Trophoblast cell (in vitro differentiated cells and primary cell): ENCODE measurements at regions not wholly inside any gene's neighbourhood (a gene's known extent, or its start where the extent isn't known, plus 50 kb on each side); places are given as distances from the start of the nearest gene placed in this dataset.
A peak's percentile ranks its signal among the peaks of the same experiment; 100 is the strongest.
"Not testable (repeated sequence)": the region's sequence is repeated elsewhere in the genome, so short reads cannot be mapped to it uniquely, and the experiment has no call there.

ENCODE experiments used
- DNase-seq, 2 donors: peaks; one replicate each; pipeline ENCODE4 v3.0.0-alpha.2; 2016
- H2AFZ ChIP-seq: 2 replicates; pipeline ENCODE4 v1.6.1; 2013; ENCODE audit warnings: low read length, moderate library complexity, mild to moderate bottlenecking; ENCODE audit not compliant: insufficient read depth, poor library complexity
- H2AK5ac ChIP-seq: 2 replicates; pipeline ENCODE4 v1.6.1; 2013; ENCODE audit warnings: mild to moderate bottlenecking, low read length
- H2BK120ac ChIP-seq: 2 replicates; pipeline ENCODE4 v1.6.1; 2013; ENCODE audit warnings: low read length, mild to moderate bottlenecking, moderate library complexity; ENCODE audit not compliant: insufficient read depth, poor library complexity
- H2BK12ac ChIP-seq: 2 replicates; pipeline ENCODE4 v1.6.1; 2013; ENCODE audit warnings: mild to moderate bottlenecking, low read length, moderate library complexity
- H2BK5ac ChIP-seq: 2 replicates; pipeline ENCODE4 v1.6.1; 2013; ENCODE audit warnings: low read length, low read depth, moderate library complexity, mild to moderate bottlenecking; ENCODE audit not compliant: poor library complexity
- H3K14ac ChIP-seq: 2 replicates; pipeline ENCODE4 v1.6.1; 2013; ENCODE audit warnings: mild to moderate bottlenecking, low read length
- H3K18ac ChIP-seq: 2 replicates; pipeline ENCODE4 v1.6.1; 2013; ENCODE audit warnings: mild to moderate bottlenecking, low read length
- H3K23ac ChIP-seq: 2 replicates; pipeline ENCODE4 v1.6.1; 2013; ENCODE audit warnings: low read length
- H3K27ac ChIP-seq: 2 replicates; pipeline ENCODE4 v1.5.1; 2013; ENCODE audit warnings: low read depth, mild to moderate bottlenecking, inconsistent platforms, low read length, moderate library complexity
- H3K27me3 ChIP-seq: 2 replicates; pipeline ENCODE4 v1.6.1; 2013; ENCODE audit warnings: inconsistent platforms, mild to moderate bottlenecking, low read length, moderate library complexity; ENCODE audit not compliant: insufficient read depth
- H3K36me3 ChIP-seq, 2 experiments: 1 replicate in 1 of 2; 2 replicates in 1 of 2; pipeline ENCODE4 v1.6.1; 2013; ENCODE audit warnings: low read length in 2 of 2, mild to moderate bottlenecking in 2 of 2, moderate library complexity in 1 of 2; ENCODE audit not compliant: insufficient read depth in 2 of 2, control insufficient read depth in 1 of 2
- H3K4ac ChIP-seq: 2 replicates; pipeline ENCODE4 v1.6.1; 2013; ENCODE audit warnings: low read depth, mild to moderate bottlenecking, low read length, moderate library complexity
- H3K4me1 ChIP-seq, 2 experiments: 1 replicate in 1 of 2; 2 replicates in 1 of 2; pipeline ENCODE4 v1.6.1; 2013; ENCODE audit warnings: low read length in 2 of 2, mild to moderate bottlenecking in 2 of 2, moderate library complexity in 1 of 2; ENCODE audit not compliant: insufficient read depth in 2 of 2, control insufficient read depth in 1 of 2
- H3K4me2 ChIP-seq: 2 replicates; pipeline ENCODE4 v1.6.1; 2013; ENCODE audit warnings: inconsistent platforms, mild to moderate bottlenecking, low read length, moderate library complexity
- H3K4me3 ChIP-seq: 2 replicates; pipeline ENCODE4 v1.5.1; 2013; ENCODE audit warnings: mild to moderate bottlenecking, low read depth, low read length, inconsistent platforms
- H3K79me1 ChIP-seq: one replicate; pipeline ENCODE4 v1.6.1; 2013; ENCODE audit warnings: low read length
- H3K79me2 ChIP-seq: 2 replicates; pipeline ENCODE4 v1.6.1; 2013; ENCODE audit warnings: low read length, mild to moderate bottlenecking; ENCODE audit not compliant: control insufficient read depth, insufficient read depth, poor library complexity
- H3K9ac ChIP-seq: 2 replicates; pipeline ENCODE4 v1.6.1; 2013; ENCODE audit warnings: mild to moderate bottlenecking, low read length
- H3K9me3 ChIP-seq: 2 replicates; pipeline ENCODE4 v1.6.1; 2013; ENCODE audit warnings: low read depth, mild to moderate bottlenecking, control low read depth, inconsistent platforms, low read length; ENCODE audit not compliant: insufficient read depth
- H4K12ac ChIP-seq: 2 replicates; pipeline ENCODE4 v1.6.1; 2013; ENCODE audit warnings: low read depth, mild to moderate bottlenecking, low read length, moderate library complexity
- H4K8ac ChIP-seq: 2 replicates; pipeline ENCODE4 v1.6.1; 2013; ENCODE audit warnings: low read depth, mild to moderate bottlenecking, low read length, moderate library complexity
- H4K91ac ChIP-seq: one replicate; pipeline ENCODE4 v1.6.1; 2013; ENCODE audit warnings: low read depth, mild to moderate bottlenecking, low read length, moderate library complexity
- WGBS: extraction: QIAGEN DNeasy Blood & Tissue Kit; methylation state at CpG from one replicate; pipeline ENCODE4 v1.1.7; 2013; ENCODE audit warnings: missing lambda C conversion rate; ENCODE audit not compliant: insufficient read length, insufficient coverage; ENCODE audit errors: extremely low coverage; 5-methylcytosine and 5-hydroxymethylcytosine counted together

DNA sequence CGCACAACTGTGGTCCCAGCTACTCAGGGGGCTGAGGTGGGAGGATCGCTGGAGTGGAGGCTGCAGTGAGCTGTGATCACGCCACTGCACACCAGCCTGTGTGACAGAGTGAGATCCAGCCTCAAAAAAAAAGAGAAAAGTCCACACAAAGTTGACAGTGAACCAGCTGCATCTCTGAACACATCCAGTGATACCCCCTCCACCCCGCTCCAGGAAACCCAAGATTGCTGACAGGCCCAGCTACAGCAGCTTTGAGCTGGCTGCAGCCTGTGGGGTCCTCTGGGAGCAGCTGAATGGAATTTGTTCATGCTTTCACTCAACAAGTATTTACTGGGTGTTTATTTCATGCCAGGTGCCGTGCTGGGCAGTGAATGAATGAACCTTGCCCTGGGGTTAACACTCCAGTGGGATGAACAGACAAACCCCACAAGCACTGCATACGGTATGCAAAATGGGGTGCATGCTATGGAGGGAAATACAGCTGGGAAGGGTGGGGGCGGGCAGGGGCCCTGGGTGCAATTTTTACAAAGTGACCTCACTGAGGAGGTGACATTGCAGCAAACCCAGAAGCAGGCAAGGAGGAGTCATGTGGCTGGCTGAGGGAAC, 170.9 kb downstream of the GOSR1 start:
- whole genome bisulfite sequencing, result no CpG with 5 or more reads among the region's 7 CpGs
- H3K23ac ChIP-seq, H3K9me3 ChIP-seq, DNase-seq, H3K4ac ChIP-seq, H3K14ac ChIP-seq, H3K9ac ChIP-seq, H3K27ac ChIP-seq, H4K12ac ChIP-seq, H3K79me2 ChIP-seq, H3K4me1 ChIP-seq, H2AK5ac ChIP-seq, H2AFZ ChIP-seq, H4K8ac ChIP-seq, H3K4me2 ChIP-seq, H3K27me3 ChIP-seq, H3K18ac ChIP-seq, H2BK120ac ChIP-seq, H3K36me3 ChIP-seq, H3K4me3 ChIP-seq, H4K91ac ChIP-seq, H3K79me1 ChIP-seq, H2BK12ac ChIP-seq, H2BK5ac ChIP-seq: not testable (repeated sequence)

DNA sequence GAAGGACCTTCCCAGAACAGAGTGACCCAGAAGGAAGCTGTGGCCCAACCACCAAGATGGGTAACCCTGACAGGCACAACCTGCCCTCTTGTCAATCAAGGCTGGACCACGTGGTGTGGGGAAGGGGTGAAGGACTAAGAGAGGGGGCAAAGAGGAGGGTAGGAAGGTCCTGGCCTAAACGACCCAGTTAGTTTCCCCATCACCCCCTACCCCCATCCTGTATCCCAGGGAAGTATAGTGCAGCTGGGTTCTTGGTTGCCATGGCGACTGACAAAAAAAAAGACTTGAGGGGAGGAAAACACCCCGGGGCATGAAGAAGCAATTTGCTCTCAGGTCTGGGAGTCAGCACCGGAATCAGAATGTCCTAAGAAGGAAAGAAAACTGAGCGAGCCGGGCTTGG, 168.7 kb downstream of the GOSR1 start:
- H2AK5ac ChIP-seq, H4K91ac ChIP-seq, H3K4me2 ChIP-seq, H4K12ac ChIP-seq, H3K9ac ChIP-seq, H4K8ac ChIP-seq, H3K27ac ChIP-seq, H3K18ac ChIP-seq, H3K4me3 ChIP-seq, H3K79me2 ChIP-seq, H2BK5ac ChIP-seq, H3K4ac ChIP-seq, H3K27me3 ChIP-seq, H2AFZ ChIP-seq, H3K14ac ChIP-seq, H3K79me1 ChIP-seq, H3K36me3 ChIP-seq, H2BK120ac ChIP-seq, H2BK12ac ChIP-seq, H3K4me1 ChIP-seq, H3K23ac ChIP-seq, H3K9me3 ChIP-seq: not testable (repeated sequence)
- DNase-seq, result peak; percentile 2 to 44
- no CpG with 5 or more reads among the region's 7 CpGs for WGBS

DNA sequence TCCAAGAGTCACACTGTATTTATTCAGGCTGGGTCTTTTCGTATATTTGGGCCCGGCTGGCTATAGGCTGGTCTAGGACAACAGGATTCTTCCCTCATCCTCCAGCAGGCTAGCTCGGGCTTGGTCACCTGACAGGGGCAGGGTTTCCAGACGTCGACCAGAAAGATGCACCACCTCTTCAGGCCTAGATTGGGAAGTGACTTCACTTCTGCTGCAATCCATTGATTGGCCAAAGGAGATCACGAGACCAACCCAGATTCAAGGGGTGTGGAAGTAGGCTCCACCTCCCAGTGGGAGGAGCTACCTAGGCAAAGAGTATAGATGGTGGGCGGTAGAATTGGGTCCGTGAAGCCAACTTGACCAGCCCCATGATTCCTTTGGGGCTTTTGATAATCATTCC, 167.5 kb downstream of the GOSR1 start:
- H3K14ac ChIP-seq, H3K4ac ChIP-seq, H3K9ac ChIP-seq, H2BK12ac ChIP-seq, H3K23ac ChIP-seq, H3K79me2 ChIP-seq, H2BK120ac ChIP-seq, H3K79me1 ChIP-seq, H3K36me3 ChIP-seq, H4K12ac ChIP-seq, H4K91ac ChIP-seq, H3K4me2 ChIP-seq, H2AK5ac ChIP-seq, H2AFZ ChIP-seq, H3K4me1 ChIP-seq, H3K4me3 ChIP-seq, H3K27me3 ChIP-seq, H4K8ac ChIP-seq, H3K27ac ChIP-seq, H3K18ac ChIP-seq, H2BK5ac ChIP-seq, H3K9me3 ChIP-seq, DNase-seq: not testable (repeated sequence)
- WGBS, result no CpG with 5 or more reads among the region's 8 CpGs

DNA sequence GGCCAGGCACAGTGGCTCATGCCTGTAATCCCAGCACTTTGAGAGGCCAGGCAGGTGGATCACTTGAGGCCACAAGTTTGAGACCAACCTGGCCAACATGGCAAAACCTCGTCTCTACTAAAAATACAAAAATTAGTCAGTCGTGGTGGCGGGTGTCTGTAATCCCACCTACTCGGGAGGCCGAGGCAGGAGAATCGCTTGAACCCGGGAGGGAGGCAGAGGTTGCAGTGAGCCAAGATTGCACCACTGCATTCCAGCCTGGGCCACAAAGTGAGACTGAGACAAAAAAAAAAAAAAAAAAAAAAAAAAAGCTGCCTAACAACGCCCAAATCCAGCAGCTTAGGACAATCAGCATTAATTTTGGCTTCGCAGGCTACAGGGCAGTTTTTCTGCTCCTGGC, 167.1 kb downstream of the GOSR1 start:
- not testable (repeated sequence) for H2BK12ac ChIP-seq, H3K4me1 ChIP-seq, H2AFZ ChIP-seq, H3K79me1 ChIP-seq, H2BK5ac ChIP-seq, H3K4ac ChIP-seq, H3K18ac ChIP-seq, H4K12ac ChIP-seq, H4K91ac ChIP-seq, H3K27me3 ChIP-seq, H3K23ac ChIP-seq, H3K79me2 ChIP-seq, H3K27ac ChIP-seq, H3K4me3 ChIP-seq, H3K9ac ChIP-seq, H2BK120ac ChIP-seq, H2AK5ac ChIP-seq, H4K8ac ChIP-seq, H3K36me3 ChIP-seq, H3K14ac ChIP-seq, H3K9me3 ChIP-seq, H3K4me2 ChIP-seq
- WGBS, result no CpG with 5 or more reads among the region's 9 CpGs
- peak in 1 of 2 donors; percentile 4 for DNase-seq
